Ovary (tissue), 7 donors: ENCODE measurements at regions not wholly inside any gene's neighbourhood (a gene's known extent, or its start where the extent isn't known, plus 50 kb on each side); places are given as distances from the start of the nearest gene placed in this dataset.

Source experiments
- DNase-seq, 5 donors: peaks; one replicate each; pipeline ENCODE4 v3.0.0-alpha.2; 2019 to 2020
- H3K27ac ChIP-seq, 2 donors: fragments of 200-600 bp; one replicate each; pipeline versions ENCODE4 v1.5.1 to v1.8.0; 2019 to 2022
- H3K27me3 ChIP-seq: fragments of 200-600 bp; one replicate; pipeline ENCODE4 v1.8.0; 2022
- H3K36me3 ChIP-seq: fragments of 200-600 bp; sonication (generic); one replicate; pipeline ENCODE4 v1.5.1; 2019
- H3K4me1 ChIP-seq: one replicate; pipeline ENCODE4 v1.8.1; 2013; ENCODE audit warnings: mild to moderate bottlenecking, moderate library complexity; ENCODE audit not compliant: insufficient read depth
- H3K4me3 ChIP-seq: fragments of 200-600 bp; sonication (generic); one replicate; pipeline ENCODE4 v1.5.1; 2017
- H3K9me3 ChIP-seq, 2 donors: fragments of 200-600 bp in 1 of 2; sonication (generic) in 1 of 2; one replicate each; pipeline versions ENCODE4 v1.5.1 to v1.8.1; 2013 to 2019; ENCODE audit warnings: mild to moderate bottlenecking in 1 of 2, moderate library complexity in 1 of 2
- CTCF ChIP-seq, 3 donors: fragments of 450-650 bp in 2 of 3; fragments of 200-600 bp in 1 of 3; IDR thresholded peaks; one replicate each; pipeline versions ENCODE4 v1.5.1 to v1.8.0; 2016 to 2022; ENCODE audit warnings: antibody characterized with exemption in 3 of 3, mild to moderate bottlenecking in 1 of 3
- EP300 ChIP-seq: sonication (generic); formaldehyde crosslinking; IDR thresholded peaks from one replicate; pipeline ENCODE4 v1.6.1; 2017; ENCODE audit warnings: antibody characterized with exemption
- POLR2A ChIP-seq: fragments of 450-650 bp; IDR thresholded peaks from one replicate; pipeline ENCODE4 v1.6.1; 2017; ENCODE audit warnings: antibody characterized with exemption, mild to moderate bottlenecking, moderate library complexity
- WGBS, 3 donors: extraction: QIAGEN DNeasy Blood & Tissue Kit in 1 of 3; methylation state at CpG; one replicate each; pipeline versions ENCODE4 v1.1.5 to v1.1.7; 2013 to 2017; 5-methylcytosine and 5-hydroxymethylcytosine counted together
- intact Hi-C, 4 donors: fragments of 100-400 bp; cut with DNase I; formaldehyde crosslinking; loops; one replicate each; pipeline versions ENCODE4 v1.11.0 to v1.15.1; 2022 to 2023
- donor health status: DM: no; HTN: no; CAD: no; lungs with moderate emphysema.
- donor health status: DM: no; HTN: no; CAD: no.
- donor health status: Bipolar disorder and iron deficiency.
- donor health status: DM: no; HTN: no; CAD: no.
- donor health status: DM: yes; HTN: yes; CAD: no.

- no peak for DNase-seq
- intact Hi-C loops, result no loop called here
- Histone ChIP-seq H3K27ac (no peak overlapping the region), H3K36me3 (no peaks in the 10 kb centered on the region), H3K4me1 (peaks cover 6% of the 10 kb centered on the region), H3K4me3 (no peak overlapping the region), H3K9me3 (no peaks in the 10 kb centered on the region), H3K27me3 (no peaks in the 10 kb centered on the region)
- TF ChIP-seq POLR2A (no peak), CTCF (IDR thresholded peaks at IDR 0.05) (no peak), EP300 (no peak)
- 57 to 66% (median 63%) methylated on average over 3 of the region's 3 CpGs for WGBS, 3 donors
These were observed 136.2 kb upstream of the MED14 start for GRCh38 chrX:40871385-40872082.

- no peaks in the 10 kb centered on the region for H3K36me3 ChIP-seq
- H3K4me3 ChIP-seq, result no peak overlapping the region
- no peaks in the 10 kb centered on the region for H3K9me3 ChIP-seq
- intact Hi-C loops, result no loop called here
- WGBS, 3 donors, result 89 to 98% (median 95%) methylated on average over 1 of the region's 1 CpG
- TF ChIP-seq EP300 (no peak), POLR2A (no peak), CTCF (IDR thresholded peaks at IDR 0.05) (no peak)
- DNase-seq, result no peak
- H3K27ac ChIP-seq, result no peak overlapping the region
- no peaks in the 10 kb centered on the region for H3K27me3 ChIP-seq
- no peaks in the 10 kb centered on the region for H3K4me1 ChIP-seq
These were observed 137.0 kb upstream of the MED14 start for GRCh38 chrX:40872351-40872750.

GRCh38 chrX:40875476-40875875 is 140.1 kb upstream of the MED14 start:
- Histone ChIP-seq H3K27me3 (no peaks in the 10 kb centered on the region), H3K4me1 (no peaks in the 10 kb centered on the region), H3K27ac (no peak overlapping the region), H3K36me3 (no peaks in the 10 kb centered on the region), H3K9me3 (no peaks in the 10 kb centered on the region), H3K4me3 (no peak overlapping the region)
- TF ChIP-seq POLR2A (no peak), CTCF (IDR thresholded peaks at IDR 0.05) (no peak), EP300 (no peak)
- intact Hi-C loops, result no loop called here
- WGBS, 3 donors, result 23 to 28% (median 24%) methylated on average over 3 of the region's 3 CpGs
- DNase-seq, result no peak

- Histone ChIP-seq H3K9me3 (no peaks in the 10 kb centered on the region), H3K4me1 (no peaks in the 10 kb centered on the region), H3K27ac (no peak overlapping the region), H3K27me3 (no peaks in the 10 kb centered on the region), H3K4me3 (no peak overlapping the region), H3K36me3 (no peaks in the 10 kb centered on the region)
- WGBS, 3 donors, result 45 to 49% (median 48%) methylated on average over 4 of the region's 4 CpGs
- no peak for TF ChIP-seq EP300
- TF ChIP-seq CTCF (IDR thresholded peaks at IDR 0.05), result no peak
- TF ChIP-seq POLR2A, result no peak
- no peak for DNase-seq
- intact Hi-C loops, result no loop called here
These were observed 142.5 kb upstream of the MED14 start for GRCh38 chrX:40877887-40878286.
